ENCODE measurements at regions not wholly inside any gene's neighbourhood (a gene's known extent, or its start where the extent isn't known, plus 50 kb on each side); places are given as distances from the start of the nearest gene placed in this dataset.

DNA sequence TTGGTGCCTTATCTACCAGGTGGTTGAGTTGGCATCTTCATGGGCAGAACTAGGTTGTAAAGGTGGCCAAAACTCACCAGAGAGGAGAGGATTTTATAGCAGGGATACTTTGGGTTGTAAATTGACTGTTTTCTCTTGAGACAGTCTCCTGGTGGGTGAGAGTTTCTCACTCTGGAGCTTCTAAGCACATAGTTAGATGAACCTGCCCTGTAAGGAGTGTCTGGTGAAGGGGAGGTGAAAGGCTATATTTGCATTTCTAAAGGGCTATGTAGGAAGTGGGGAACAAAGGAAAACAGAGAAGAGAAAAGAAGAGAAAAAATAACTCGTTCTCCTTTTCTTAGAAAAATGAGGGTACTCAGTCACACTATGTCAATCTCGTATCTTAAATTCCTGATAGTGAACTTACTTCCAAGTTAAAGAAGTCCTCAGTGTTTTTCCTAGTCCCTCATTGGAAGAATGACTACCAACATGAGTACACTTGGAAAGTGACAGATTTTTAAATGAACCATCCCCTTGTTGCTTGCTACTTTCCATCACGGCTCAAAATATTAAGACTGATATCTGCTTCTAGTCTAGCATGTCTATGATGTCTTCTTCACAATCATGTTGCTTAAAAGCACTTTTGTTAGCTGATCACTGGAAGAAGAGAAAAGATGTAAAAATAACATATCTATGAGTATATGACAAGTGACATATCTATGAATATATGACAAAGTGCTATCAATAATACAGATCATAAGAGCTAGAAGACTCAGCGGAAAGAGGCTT is 113.8 kb upstream of the P2RY1 start:
- TF ChIP-seq ARNT (IDR thresholded peaks at IDR 0.05), result no peak
- TF ChIP-seq BHLHE40 (IDR thresholded peaks at IDR 0.05; ENCODE audit: borderline replicate concordance), result no peak
